ENCODE measurements at regions not wholly inside any gene's neighbourhood (a gene's known extent, or its start where the extent isn't known, plus 50 kb on each side); places are given as distances from the start of the nearest gene placed in this dataset.

DNA sequence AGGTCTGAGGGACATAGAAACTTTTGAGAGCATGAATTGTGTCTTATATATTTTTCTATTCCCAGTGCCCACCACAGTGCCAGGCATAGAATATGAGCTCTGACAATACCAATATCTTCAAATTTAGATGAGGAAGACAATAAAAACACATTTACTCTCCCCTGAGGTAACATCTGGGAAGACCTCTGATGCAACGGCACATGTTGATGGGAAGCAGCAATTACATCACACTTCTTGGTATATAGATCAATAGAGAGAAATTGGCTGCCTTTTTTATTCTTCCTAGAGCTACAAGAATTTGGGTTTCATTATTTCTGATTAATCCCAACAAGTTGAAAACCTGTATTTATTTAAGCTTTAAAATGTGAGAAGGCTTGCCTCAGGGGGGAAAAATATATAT is 67.4 kb upstream of the SMAD1 start:
- TF ChIP-seq, protein P1, sequence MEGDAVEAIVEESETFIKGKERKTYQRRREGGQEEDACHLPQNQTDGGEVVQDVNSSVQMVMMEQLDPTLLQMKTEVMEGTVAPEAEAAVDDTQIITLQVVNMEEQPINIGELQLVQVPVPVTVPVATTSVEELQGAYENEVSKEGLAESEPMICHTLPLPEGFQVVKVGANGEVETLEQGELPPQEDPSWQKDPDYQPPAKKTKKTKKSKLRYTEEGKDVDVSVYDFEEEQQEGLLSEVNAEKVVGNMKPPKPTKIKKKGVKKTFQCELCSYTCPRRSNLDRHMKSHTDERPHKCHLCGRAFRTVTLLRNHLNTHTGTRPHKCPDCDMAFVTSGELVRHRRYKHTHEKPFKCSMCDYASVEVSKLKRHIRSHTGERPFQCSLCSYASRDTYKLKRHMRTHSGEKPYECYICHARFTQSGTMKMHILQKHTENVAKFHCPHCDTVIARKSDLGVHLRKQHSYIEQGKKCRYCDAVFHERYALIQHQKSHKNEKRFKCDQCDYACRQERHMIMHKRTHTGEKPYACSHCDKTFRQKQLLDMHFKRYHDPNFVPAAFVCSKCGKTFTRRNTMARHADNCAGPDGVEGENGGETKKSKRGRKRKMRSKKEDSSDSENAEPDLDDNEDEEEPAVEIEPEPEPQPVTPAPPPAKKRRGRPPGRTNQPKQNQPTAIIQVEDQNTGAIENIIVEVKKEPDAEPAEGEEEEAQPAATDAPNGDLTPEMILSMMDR (conservative IDR thresholded peaks at IDR 0.05; ENCODE audit: low read length): no peak
- no peak for TF ChIP-seq EZH2phosphoT487 (IDR thresholded peaks at IDR 0.05; ENCODE audit: borderline replicate concordance)
